Myocyte (in vitro differentiated cells): ENCODE measurements at regions not wholly inside any gene's neighbourhood (a gene's known extent, or its start where the extent isn't known, plus 50 kb on each side); places are given as distances from the start of the nearest gene placed in this dataset.

ENCODE experiments used
- DNase-seq: peaks from one replicate; pipeline ENCODE4 v3.0.0-alpha.2; 2012; ENCODE audit warnings: low read depth

DNA sequence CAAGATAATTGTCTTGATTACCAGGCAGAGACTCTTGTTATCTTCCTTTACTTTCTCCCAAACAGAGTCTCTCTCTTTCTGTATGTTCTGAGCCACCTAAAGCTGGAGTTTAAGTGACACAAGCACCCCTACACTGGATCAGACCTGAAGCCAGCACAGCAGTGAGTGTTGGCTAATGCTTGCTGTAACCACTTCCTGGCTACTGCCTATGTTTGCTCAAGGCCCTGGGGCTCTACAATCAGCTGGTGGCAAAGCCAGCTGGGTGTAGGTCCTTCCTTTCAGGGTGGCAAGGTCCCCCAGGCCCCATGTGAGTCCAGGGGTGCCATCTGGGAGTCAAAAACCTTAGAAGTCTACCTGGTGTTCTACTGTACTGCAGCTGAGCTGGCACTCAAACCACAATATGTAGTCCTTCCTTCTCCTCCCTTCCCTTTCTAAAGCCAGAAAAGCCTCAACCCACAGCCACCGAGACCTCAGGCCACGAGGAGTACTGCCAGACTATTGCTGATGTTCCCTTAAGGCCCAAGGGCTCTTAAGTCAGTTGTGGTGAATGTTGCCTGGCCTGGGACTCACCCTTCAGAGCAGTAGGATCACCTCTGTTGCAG is 416.3 kb downstream of the ADRA2A start:
- DNase-seq, result no peak

DNA sequence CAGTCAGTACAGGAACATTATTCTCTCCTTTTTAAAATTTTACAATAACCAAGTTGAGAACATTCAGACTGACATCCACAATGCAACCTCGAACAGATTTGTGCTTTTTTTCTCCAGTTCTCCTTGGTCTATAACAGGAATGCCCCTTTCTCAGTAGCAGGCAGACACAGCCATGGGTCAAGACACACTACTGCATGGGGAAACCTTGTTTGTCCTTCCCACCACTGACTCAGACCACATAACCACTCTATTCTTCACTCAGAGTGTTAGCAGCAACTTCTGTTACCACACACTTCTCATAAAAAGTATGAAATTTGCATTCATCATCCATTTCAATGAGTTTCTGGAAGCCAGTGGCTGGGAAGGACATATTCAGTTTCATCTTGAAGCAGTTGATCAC is 421.7 kb downstream of the ADRA2A start:
- DNase-seq, result no peak

- DNase-seq, result no peak
Measured at GRCh38 chr10:111504376-111504775, 427.5 kb downstream of the ADRA2A start.

DNA sequence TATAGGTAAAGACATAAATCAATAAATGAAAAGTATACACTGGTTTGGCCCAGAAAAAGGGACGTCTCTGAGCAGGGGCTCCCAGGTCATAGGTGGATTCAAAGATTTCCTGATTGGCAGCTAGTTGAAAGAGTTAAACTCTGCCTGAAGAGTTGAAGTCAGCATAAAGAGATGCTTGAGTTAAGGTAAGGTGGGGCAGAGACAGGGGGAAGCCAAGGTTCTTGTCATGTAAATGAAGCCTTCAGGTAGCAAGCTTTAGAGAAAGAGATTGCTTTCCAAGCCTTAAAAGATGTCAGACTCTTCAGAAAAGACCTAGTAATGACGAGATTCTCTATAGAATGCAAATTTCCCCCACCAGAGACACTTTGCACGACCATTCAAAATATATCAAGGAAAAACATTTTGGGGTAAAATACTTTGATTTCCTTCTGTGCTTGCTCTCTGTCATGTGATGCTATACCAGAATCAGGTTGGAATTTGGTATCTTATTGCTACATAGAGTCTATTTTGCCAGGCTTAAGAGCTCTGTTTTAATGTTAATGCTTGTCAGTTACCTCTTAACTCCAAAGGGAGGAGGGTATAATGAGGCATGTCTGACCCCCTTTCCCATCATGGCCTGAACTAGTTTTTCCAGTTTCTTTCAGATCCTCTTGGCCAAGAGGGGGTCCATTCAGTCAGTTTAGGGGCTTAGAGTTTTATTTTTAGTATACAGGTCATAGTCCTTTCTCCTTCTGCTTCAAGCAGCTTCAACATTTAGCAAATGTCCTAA is 429.6 kb downstream of the ADRA2A start:
- no peak for DNase-seq

DNA sequence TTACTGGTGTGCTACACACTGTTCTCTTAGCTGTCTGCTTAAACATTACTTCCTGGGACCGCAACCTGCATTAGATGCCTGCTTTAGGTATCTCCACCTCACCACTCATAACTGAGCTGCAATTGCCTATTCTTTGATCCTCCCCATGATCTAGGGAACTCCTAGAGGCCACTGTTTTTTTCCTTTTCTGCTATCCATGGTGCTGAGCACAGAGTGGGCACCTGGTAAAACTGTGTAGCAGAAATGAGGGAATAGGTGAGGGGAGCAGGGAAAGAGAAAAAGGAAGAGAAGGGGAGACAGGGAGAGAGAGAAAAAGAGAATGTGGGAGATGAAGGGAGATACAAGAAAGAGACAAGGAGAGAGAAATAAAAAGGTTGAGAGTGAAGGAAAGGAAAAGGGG is 434.9 kb downstream of the ADRA2A start:
- DNase-seq, result peak; percentile 2

- no peak for DNase-seq
Measured at GRCh38 chr10:111515264-111515663, 438.4 kb downstream of the ADRA2A start.

DNA sequence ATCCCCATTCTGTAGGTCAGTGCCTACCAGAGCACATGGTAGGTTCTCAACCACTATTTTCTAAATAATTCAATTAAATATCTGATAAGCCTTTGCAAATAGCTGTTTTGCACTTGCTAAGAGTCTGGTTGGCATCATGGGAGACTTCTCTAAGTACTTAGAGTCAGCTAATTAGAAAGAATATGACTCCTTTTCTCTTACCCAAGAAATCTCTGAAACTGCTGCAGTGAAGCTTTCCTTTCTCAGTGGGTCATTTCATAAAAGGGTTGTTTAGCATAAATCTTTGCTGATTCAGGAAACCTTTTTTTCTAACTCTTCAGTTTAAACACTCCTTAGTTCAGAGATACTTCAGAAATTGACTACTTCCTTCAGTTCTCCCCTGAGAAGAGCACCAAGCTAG is 438.9 kb downstream of the ADRA2A start:
- DNase-seq, result no peak

GRCh38 chr10:111516144-111516543 is 439.3 kb downstream of the ADRA2A start:
- DNase-seq, result no peak

- no peak for DNase-seq
Measured at GRCh38 chr10:111522141-111522540, 445.3 kb downstream of the ADRA2A start.

DNA sequence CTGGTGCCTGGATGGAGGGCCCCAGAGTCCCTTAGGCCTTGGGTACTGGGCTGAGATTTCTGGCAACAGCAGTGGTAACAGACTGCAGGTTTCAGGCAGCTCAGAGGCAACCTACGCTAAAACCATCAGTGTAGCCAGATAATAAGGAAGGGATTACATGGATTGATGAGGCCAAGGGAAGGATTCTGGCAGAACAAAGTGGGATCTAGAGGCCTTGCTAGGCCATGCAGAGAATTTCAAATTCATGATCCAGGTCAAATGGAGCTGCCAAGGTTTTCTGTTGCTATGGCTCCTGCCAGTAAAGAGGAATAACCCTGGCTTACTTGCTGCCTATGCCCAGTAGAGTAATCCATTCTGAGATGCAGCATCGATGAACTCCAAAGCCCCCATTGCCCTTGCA is 445.7 kb downstream of the ADRA2A start:
- DNase-seq, result no peak

- DNase-seq, result no peak
Measured at GRCh38 chr10:111523016-111523415, 446.2 kb downstream of the ADRA2A start.

- DNase-seq, result no peak
Measured at GRCh38 chr10:111524134-111524533, 447.3 kb downstream of the ADRA2A start.

GRCh38 chr10:111525696-111526095 is 448.9 kb downstream of the ADRA2A start:
- DNase-seq, result no peak

DNA sequence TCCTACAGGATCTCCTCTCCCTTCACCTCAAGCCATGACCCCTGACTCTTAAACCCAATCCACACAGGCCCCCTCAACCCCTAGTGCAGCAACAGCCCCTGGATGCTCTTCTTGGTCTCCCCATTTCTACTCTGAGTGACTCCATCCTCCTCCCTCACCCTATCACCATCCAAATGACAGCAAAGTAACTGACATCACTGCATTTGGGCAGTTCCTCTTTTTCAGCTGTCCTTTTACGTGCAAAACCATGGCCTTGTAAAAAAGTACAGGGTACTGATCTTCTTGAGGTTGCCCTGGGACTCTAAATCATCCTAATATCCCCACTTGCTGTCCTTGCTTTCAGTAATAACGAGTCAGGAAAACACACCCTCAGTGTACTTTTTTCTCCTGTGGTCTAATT is 454.9 kb downstream of the ADRA2A start:
- no peak for DNase-seq

DNA sequence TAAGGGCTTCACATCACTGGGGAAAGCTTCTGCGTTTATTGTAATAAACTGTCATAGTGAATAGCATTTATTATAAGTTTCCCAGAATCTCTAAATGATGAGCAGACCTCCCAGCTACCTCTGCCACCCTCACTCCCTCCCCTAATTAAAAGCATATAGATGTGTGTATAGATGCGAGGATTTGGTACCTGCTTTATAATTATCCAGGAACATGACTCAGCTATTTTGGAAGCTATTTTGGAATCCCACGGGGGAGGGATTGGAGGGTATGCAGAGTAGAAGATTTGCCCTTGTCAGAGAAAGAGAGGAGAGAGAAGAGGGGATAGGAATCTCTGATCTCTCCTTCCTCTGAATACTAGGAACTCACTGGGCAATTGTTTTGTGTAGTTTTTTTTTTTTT is 455.3 kb downstream of the ADRA2A start:
- no peak for DNase-seq

DNA sequence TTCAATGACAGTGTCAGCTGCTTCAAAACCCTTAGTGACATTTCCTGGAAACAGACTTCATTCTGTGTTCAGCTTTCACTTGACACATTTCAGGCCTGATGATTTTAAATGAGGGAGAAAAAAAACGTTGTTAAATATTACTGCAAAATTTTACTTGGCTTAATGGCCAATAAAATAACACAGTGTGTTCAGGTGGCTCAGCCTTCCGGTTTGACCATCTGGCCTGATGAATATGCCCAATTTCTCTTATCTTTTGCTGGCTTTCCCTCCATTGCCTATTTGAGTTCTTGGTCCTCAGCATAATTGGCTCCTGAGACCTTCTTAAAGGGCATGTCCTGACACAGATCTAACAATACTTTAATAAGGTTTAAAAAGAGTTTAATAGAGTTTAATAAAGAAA is 462.4 kb downstream of the ADRA2A start:
- no peak for DNase-seq

GRCh38 chr10:111543854-111544253 is 467.0 kb downstream of the ADRA2A start:
- DNase-seq, result no peak

- DNase-seq, result no peak
Measured at GRCh38 chr10:111545861-111546605, 469.2 kb downstream of the ADRA2A start.

DNA sequence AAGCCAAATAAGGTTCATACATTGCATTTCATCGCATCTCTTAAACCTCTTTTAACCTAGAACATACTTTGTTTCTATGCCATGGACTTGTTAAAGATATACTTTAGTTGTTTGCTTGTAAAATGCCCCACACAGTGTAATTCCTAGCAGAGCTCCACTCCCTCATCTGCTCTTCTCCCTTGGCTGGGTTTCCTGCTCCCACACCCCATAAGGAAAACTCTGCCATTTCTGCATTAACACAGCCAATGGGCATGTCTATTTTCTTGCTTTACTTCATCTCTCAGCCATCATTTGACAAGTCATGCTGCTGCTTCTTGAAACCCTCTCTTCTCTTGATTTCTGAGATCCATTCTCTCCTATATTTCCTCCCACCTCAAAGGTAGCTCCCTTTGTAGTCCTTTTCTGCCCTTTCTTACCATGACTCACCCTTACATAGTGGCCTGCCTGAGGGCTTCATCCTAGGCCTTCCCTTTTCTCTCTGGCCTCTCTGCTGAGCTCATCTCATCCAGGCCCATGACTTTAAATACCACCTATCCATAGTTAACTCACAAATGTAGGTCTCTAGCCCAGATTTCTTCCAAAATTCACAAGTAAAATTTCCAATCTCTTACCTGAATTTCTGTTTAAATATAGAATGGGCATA is 471.4 kb downstream of the ADRA2A start:
- DNase-seq, result no peak

DNA sequence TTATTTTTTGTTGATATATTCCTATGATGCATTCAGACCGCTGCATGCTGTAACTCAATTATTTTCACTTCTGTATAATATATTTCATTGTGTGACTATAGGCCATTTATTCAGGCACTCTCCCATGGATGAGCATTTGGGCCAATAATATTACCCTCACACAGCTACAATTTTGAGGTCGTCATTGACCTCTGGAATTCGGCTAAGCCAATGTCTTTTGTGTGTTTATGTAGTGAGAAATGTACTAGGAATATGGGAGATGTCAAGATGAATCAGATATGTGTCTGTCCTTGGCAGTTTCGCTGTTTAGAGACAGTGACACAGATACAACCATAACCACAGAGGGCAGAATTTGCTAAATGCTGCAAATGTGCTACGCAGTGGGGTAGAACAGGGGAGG is 474.2 kb downstream of the ADRA2A start:
- peak; percentile 3 for DNase-seq

DNA sequence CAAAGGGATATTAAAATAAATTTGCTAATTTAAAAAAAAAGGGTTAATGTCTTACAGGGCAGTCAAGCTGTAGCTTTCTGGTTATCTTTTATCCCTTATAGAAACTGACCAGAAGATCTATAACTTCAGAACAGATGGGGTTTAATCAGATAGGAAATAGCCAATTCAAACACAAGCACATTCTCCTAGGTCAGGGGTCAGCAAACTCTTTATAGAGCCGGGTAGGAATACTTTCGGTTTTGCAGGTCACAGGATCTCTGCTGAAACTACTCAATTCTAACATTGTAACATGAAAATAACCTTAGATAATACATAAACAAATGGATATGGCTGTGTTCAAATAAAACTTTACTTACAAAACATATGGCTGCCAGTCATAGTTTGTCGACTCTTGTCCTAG is 479.8 kb downstream of the ADRA2A start:
- DNase-seq, result no peak

DNA sequence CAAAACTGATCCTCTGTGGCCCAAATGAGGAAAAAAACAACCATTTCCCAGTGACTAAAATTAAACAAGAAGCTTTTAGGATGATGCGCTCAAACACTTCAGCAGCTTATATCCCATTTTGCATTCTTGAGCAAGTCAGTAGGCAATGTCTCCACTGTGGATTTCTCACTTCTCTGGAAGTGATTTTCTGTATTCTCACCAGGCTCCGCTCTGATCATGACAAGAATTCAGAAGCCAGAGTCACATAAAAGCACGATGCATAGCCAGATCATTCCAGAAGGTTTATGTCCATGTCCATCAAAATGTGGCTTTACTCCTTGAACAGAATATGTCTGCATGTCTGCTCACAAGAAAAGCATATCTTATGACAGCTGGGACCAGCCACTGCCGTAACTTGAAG is 481.4 kb downstream of the ADRA2A start:
- no peak for DNase-seq
